Endothelial cell of umbilical vein (primary cell): ENCODE measurements at regions not wholly inside any gene's neighbourhood (a gene's known extent, or its start where the extent isn't known, plus 50 kb on each side); places are given as distances from the start of the nearest gene placed in this dataset.

Source experiments
- BruUV-seq: library from RNA; stranded (reverse); fragments of 400-500 nt; replicated peaks from 2 replicates; lab custom pipeline; 2021; lab: Mats Ljungman, UMichigan
- CTCF ChIA-PET: fragments of 300-600, 350-600 bp; sonication (Branson Sonifier 250); formaldehyde crosslinking; loops from one replicate; lab custom pipeline; 2021; ENCODE audit warnings: antibody characterized with exemption, inconsistent platforms; lab: Charles Lee
- POLR2A ChIA-PET: fragments of 300-600, 350-600 bp; sonication (Branson Sonifier 250); formaldehyde crosslinking; loops from one replicate; lab custom pipeline; 2021; ENCODE audit warnings: antibody characterized with exemption, inconsistent platforms; lab: Charles Lee
- DNase-seq: peaks from one replicate; pipeline ENCODE4 v3.0.0-alpha.2; 2011; ENCODE audit warnings: low read depth, low spot score
- FAIRE-seq: peaks from 2 replicates; lab custom pipeline; 2011; peaks lifted over from hg19 to GRCh38; lab: Jason Lieb, UNC
- H2AFZ ChIP-seq: 2 replicates; pipeline ENCODE4 v1.6.0; 2012; ENCODE audit warnings: low read depth, low read length, control low read depth, inconsistent platforms
- H3K27ac ChIP-seq: 2 replicates; pipeline ENCODE4 v1.5.1; 2011; ENCODE audit warnings: low read depth, mild to moderate bottlenecking, control low read depth, low read length, moderate library complexity; ENCODE audit not compliant: insufficient read depth
- H3K27me3 ChIP-seq, 2 experiments: 2 replicates each; pipeline versions ENCODE4 v1.6.0 to v1.6.1; 2011; ENCODE audit warnings: low read length in 2 of 2, mixed read lengths in 1 of 2; ENCODE audit not compliant: control insufficient read depth in 2 of 2, insufficient read depth in 2 of 2
- H3K36me3 ChIP-seq, 2 experiments: 2 replicates in 1 of 2; 3 replicates in 1 of 2; pipeline ENCODE4 v1.5.1; 2011; ENCODE audit warnings: low read length in 2 of 2, mild to moderate bottlenecking in 1 of 2, moderate library complexity in 1 of 2; ENCODE audit not compliant: control insufficient read depth in 2 of 2, insufficient read depth in 2 of 2; ENCODE audit errors: extremely low read depth in 1 of 2
- H3K4me1 ChIP-seq: 3 replicates; pipeline ENCODE4 v1.5.1; 2011; ENCODE audit warnings: mild to moderate bottlenecking, low read length; ENCODE audit not compliant: control insufficient read depth, insufficient read depth; ENCODE audit errors: extremely low read depth
- H3K4me2 ChIP-seq: 2 replicates; pipeline ENCODE4 v1.6.1; 2011; ENCODE audit warnings: low read length, control low read depth, mixed read lengths; ENCODE audit not compliant: insufficient read depth
- H3K4me3 ChIP-seq, 3 experiments: fragments of 200-600 bp in 1 of 3; sonication (generic), shearing (Covaris generic) in 1 of 3; replicated peaks in 1 of 3; 2 replicates each; pipeline ENCODE4 v1.5.1; 2011 to 2016; ENCODE audit warnings: control low read depth in 3 of 3, low read length in 3 of 3, mild to moderate bottlenecking in 2 of 3, inconsistent platforms in 1 of 3, low read depth in 1 of 3, moderate library complexity in 1 of 3; ENCODE audit not compliant: insufficient read depth in 1 of 3
- H3K79me2 ChIP-seq: 2 replicates; pipeline ENCODE4 v1.6.0; 2012; ENCODE audit warnings: low read length, inconsistent platforms; ENCODE audit not compliant: control insufficient read depth, insufficient read depth
- H3K9ac ChIP-seq: replicated peaks from 2 replicates; pipeline ENCODE3; 2011; ENCODE audit warnings: low read length, control low read depth; ENCODE audit not compliant: insufficient read depth; ENCODE audit errors: extremely low read depth
- H3K9me1 ChIP-seq: replicated peaks from 3 replicates; pipeline ENCODE4 v1.6.0; 2011; ENCODE audit warnings: mild to moderate bottlenecking, low read length; ENCODE audit not compliant: control insufficient read depth, insufficient read depth; ENCODE audit errors: extremely low read depth
- H3K9me3 ChIP-seq: replicated peaks from 2 replicates; pipeline ENCODE4 v1.5.1; 2012; ENCODE audit warnings: low read length, inconsistent platforms; ENCODE audit not compliant: control insufficient read depth, insufficient read depth
- H4K20me1 ChIP-seq: replicated peaks from 2 replicates; pipeline ENCODE3; 2011; ENCODE audit warnings: mild to moderate bottlenecking, low read length; ENCODE audit not compliant: control insufficient read depth, insufficient read depth; ENCODE audit errors: extremely low read depth
- EZH2 ChIP-seq: IDR thresholded peaks from 2 replicates; pipeline ENCODE4 v1.6.1; 2012; ENCODE audit warnings: borderline replicate concordance, low read depth, mild to moderate bottlenecking, moderate library complexity, low read length, inconsistent platforms; ENCODE audit not compliant: severe bottlenecking
- FOS ChIP-seq: IDR thresholded peaks from 2 replicates; pipeline ENCODE4 v1.6.1; 2011; ENCODE audit warnings: mild to moderate bottlenecking, low read length, moderate library complexity, borderline replicate concordance; ENCODE audit not compliant: insufficient read depth
- GATA2 ChIP-seq: IDR thresholded peaks from 2 replicates; pipeline ENCODE4 v1.7.0; 2011; ENCODE audit warnings: low read depth, mild to moderate bottlenecking, moderate library complexity, mixed read lengths, low read length; ENCODE audit not compliant: insufficient read length, insufficient read depth
- JUN ChIP-seq: IDR thresholded peaks from 2 replicates; pipeline ENCODE4 v1.6.1; 2011; ENCODE audit warnings: borderline replicate concordance, low read depth; ENCODE audit not compliant: insufficient read length, insufficient read depth
- MYC ChIP-seq: IDR thresholded peaks from one replicate; pipeline ENCODE4 v1.6.1; 2011; ENCODE audit warnings: mild to moderate bottlenecking, low read depth, low read length
- POLR2A ChIP-seq: IDR thresholded peaks from 2 replicates; pipeline ENCODE4 v1.6.1; 2012; ENCODE audit warnings: low read depth, mild to moderate bottlenecking, control low read depth, low read length
- POLR2AphosphoS5 ChIP-seq: IDR thresholded peaks from 2 replicates; pipeline ENCODE4 v1.6.1; 2012; ENCODE audit warnings: low read depth, mild to moderate bottlenecking, control low read depth, low read length, moderate library complexity; ENCODE audit not compliant: insufficient read depth
- dilution Hi-C: fragments of 300-500 bp; cut with MboI; formaldehyde crosslinking; loops from one replicate; pipeline ENCODE4 v1.15.0; 2019; ENCODE audit warnings: low sequenced_read_pairs; ENCODE audit not compliant: extremely low pct_ligation_motif_present
- intact Hi-C: fragments of 100-400 bp; cut with micrococcal nuclease; formaldehyde crosslinking; loops from one replicate; pipeline ENCODE4 v1.10.0; 2022
- TF ChIP-seq, protein P1 (sequence below): IDR thresholded peaks from 2 replicates; pipeline ENCODE4 v1.6.1; 2011; ENCODE audit not compliant: insufficient read depth, insufficient read length
- TF ChIP-seq, protein P2 (sequence below), 2 donors: IDR thresholded peaks; 1 replicate in 1 of 2; 2 replicates in 1 of 2; pipeline ENCODE4 v1.5.1; 2011; ENCODE audit warnings: low read length in 2 of 2, mild to moderate bottlenecking in 2 of 2, moderate library complexity in 2 of 2, control low read depth in 1 of 2, inconsistent platforms in 1 of 2, low read depth in 1 of 2; ENCODE audit not compliant: insufficient read depth in 1 of 2; ENCODE audit errors: extremely low read depth in 1 of 2

- CTCF ChIA-PET, result no interaction called here
Observed at GRCh38 chr11:109749476-109749875, 327.5 kb downstream of the C11orf87 start.

More at GRCh38 chr11:109749476-109749875, 327.5 kb downstream of the C11orf87 start:
- Histone ChIP-seq H3K4me3 (no peak overlapping the region), H3K9me1 (no peaks in the 10 kb centered on the region), H2AFZ (no peak overlapping the region), H3K79me2 (no peaks in the 10 kb centered on the region), H3K36me3 (no peaks in the 10 kb centered on the region), H3K4me1 (no peaks in the 10 kb centered on the region), H3K27ac (no peak overlapping the region), H3K9ac (no peak overlapping the region), H4K20me1 (no peaks in the 10 kb centered on the region), H3K9me3 (no peaks in the 10 kb centered on the region), H3K27me3 (no peaks in the 10 kb centered on the region), H3K4me2 (no peak overlapping the region)
- intact Hi-C loops (no loop called here), dilution Hi-C loops (no loop called here)
- POLR2A ChIA-PET, result no interaction called here
- TF ChIP-seq MYC, result no peak
- TF ChIP-seq POLR2A, result no peak
- TF ChIP-seq FOS, result no peak
- TF ChIP-seq, protein P1, sequence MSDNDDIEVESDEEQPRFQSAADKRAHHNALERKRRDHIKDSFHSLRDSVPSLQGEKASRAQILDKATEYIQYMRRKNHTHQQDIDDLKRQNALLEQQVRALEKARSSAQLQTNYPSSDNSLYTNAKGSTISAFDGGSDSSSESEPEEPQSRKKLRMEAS, result no peak
- TF ChIP-seq POLR2AphosphoS5, result no peak
- TF ChIP-seq JUN, result no peak
- TF ChIP-seq, protein P2, sequence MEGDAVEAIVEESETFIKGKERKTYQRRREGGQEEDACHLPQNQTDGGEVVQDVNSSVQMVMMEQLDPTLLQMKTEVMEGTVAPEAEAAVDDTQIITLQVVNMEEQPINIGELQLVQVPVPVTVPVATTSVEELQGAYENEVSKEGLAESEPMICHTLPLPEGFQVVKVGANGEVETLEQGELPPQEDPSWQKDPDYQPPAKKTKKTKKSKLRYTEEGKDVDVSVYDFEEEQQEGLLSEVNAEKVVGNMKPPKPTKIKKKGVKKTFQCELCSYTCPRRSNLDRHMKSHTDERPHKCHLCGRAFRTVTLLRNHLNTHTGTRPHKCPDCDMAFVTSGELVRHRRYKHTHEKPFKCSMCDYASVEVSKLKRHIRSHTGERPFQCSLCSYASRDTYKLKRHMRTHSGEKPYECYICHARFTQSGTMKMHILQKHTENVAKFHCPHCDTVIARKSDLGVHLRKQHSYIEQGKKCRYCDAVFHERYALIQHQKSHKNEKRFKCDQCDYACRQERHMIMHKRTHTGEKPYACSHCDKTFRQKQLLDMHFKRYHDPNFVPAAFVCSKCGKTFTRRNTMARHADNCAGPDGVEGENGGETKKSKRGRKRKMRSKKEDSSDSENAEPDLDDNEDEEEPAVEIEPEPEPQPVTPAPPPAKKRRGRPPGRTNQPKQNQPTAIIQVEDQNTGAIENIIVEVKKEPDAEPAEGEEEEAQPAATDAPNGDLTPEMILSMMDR (IDR thresholded peaks at IDR 0.05; ENCODE audit: extremely low read depth in 1 of 2, insufficient read depth in 1 of 2, low read depth in 1 of 2, low read length in 2 of 2), result no peak
- TF ChIP-seq GATA2, result no peak
- TF ChIP-seq EZH2, result no peak
- FAIRE-seq (no peak), DNase-seq (no peak)
- no TSS peak for BruUV-seq
